Hepatocyte (in vitro differentiated cells): ENCODE measurements at regions not wholly inside any gene's neighbourhood (a gene's known extent, or its start where the extent isn't known, plus 50 kb on each side); places are given as distances from the start of the nearest gene placed in this dataset.

Source experiments
- CTCF ChIP-seq: fragments of 200-600 bp; sonication (generic); IDR thresholded peaks from 2 replicates; pipeline ENCODE4 v1.5.1; 2016; ENCODE audit warnings: antibody characterized with exemption, mild to moderate bottlenecking; ENCODE audit not compliant: poor library complexity
- EZH2 ChIP-seq: fragments of 200-600 bp; sonication (generic); IDR thresholded peaks from 2 replicates; pipeline ENCODE4 v1.6.1; 2016; ENCODE audit warnings: antibody characterized with exemption, mild to moderate bottlenecking, borderline replicate concordance
- EZH2phosphoT487 ChIP-seq: fragments of 200-600 bp; sonication (generic); IDR thresholded peaks from one replicate; pipeline ENCODE4 v1.6.1; 2018; ENCODE audit warnings: antibody characterized with exemption, mild to moderate bottlenecking, low read depth, moderate library complexity; ENCODE audit not compliant: unreplicated experiment, severe bottlenecking

- TF ChIP-seq CTCF (no peak), EZH2 (no peak), EZH2phosphoT487 (no peak)
Observed at GRCh38 chr11:26143566-26144290, 188.2 kb upstream of the ANO3 start.
